ENCODE measurements at regions not wholly inside any gene's neighbourhood (a gene's known extent, or its start where the extent isn't known, plus 50 kb on each side); places are given as distances from the start of the nearest gene placed in this dataset.

DNA sequence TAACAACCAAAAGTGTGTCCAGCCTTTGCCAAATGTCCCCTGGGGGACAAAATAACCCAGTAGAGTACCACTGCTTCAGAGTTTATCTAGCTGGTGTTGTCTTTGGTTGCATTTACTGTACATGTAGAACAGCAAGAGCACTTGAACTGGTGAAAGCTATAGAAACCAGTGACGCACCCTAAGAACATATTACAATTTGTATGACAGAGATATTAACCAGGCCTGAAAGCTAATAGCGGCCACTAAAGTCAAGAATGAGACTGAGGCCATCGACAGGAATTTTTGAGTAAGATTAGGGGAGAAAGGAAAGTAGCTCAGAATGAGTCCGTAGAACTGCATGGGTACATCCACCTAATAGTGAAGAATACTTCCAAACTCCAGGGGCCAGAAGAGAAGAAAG is 236.2 kb downstream of the MTERF1 start:
- Mint-ChIP-seq H3K36me3 (peaks cover 0 to 6% of the 10 kb centered on the region in 2 donors), H3K27ac (no peak overlapping the region), H3K9me3 (peaks cover 0 to 5% of the 10 kb centered on the region in 2 donors)
- ATAC-seq (no peak), DNase-seq (ENCODE audit: low spot score in 2 of 2) (no peak)

DNA sequence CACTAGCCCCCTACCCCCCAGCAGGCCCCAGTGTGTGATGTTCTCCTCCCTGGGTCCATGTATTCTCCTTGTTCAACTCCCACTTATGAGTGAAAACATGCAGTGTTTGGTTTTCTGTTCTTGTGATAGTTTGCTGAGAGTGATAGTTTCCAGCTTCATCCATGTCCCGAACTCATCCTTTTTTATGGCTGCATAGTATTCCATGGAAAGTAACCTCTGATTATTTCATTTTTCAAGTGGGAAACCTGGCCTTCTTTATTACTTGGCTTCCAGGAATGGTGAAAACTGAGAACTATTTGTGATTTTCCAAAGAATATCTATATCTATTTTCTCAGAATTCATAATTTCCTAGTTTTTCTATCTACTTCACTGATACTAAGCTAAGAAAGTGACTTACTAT is 235.0 kb downstream of the MTERF1 start:
- Mint-ChIP-seq H3K27ac (no peak overlapping the region), H3K36me3 (peaks cover 0 to 6% of the 10 kb centered on the region in 2 donors), H3K9me3 (peaks cover 5 to 10% of the 10 kb centered on the region in 2 donors)
- no peak for ATAC-seq
- no peak for DNase-seq (ENCODE audit: low spot score in 2 of 2)

DNA sequence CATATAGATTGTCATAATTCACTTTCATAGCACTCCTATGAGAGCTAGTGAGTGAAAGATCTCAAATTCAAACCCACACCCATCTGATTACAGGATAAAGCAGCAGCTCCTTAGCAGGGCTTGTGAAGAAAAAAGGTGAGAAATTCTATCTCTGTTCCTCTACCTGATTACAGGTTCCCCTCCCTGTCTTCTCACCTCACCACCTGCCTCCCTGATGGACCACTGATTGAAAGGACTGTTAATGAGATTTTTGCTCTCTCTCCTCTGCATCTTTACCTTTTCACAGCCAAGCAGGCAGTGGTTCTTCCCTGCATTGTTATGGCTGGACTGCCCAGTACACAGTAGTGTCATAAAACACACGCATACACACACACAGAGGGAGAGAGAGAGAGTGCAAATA is 228.5 kb downstream of the MTERF1 start:
- peaks cover 6 to 12% of the 10 kb centered on the region in 2 donors for H3K9me3 Mint-ChIP-seq
- no peak for ATAC-seq
- no peak for DNase-seq (ENCODE audit: low spot score in 2 of 2)
- peaks cover 0 to 2% of the 10 kb centered on the region in 2 donors for H3K36me3 Mint-ChIP-seq
- no peak overlapping the region for H3K27ac Mint-ChIP-seq

GRCh38 chr7:91653286-91653685 is 227.2 kb downstream of the MTERF1 start:
- H3K27ac Mint-ChIP-seq, result no peak overlapping the region
- no peak for DNase-seq (ENCODE audit: low spot score in 2 of 2)
- no peak for ATAC-seq

DNA sequence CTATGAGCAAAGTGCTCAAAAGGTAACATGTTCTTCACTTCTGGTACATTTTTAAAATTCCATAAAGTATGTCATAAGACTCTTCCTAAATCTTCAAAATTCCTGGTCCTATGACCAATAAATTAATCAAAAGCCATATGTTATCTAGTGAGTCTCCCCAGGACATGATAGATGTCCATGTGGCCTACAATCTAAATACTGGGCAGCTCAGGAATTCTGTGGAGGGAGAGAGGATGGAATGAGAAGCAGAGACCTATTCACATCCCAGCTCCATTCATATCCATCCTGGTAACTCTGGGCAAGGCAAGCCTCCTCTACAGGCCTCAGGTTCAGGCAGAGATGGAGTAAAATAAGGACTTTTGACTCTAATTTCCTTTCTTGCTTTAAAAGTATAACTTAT is 224.8 kb downstream of the MTERF1 start:
- ATAC-seq (no peak), DNase-seq (ENCODE audit: low spot score in 2 of 2) (no peak)
- Mint-ChIP-seq H3K27ac (peak overlapping the region in 1 of 2 donors; percentile 37), H3K9me3 (peaks cover under 1 to 3% of the 10 kb centered on the region in 2 donors), H3K36me3 (no peaks in the 10 kb centered on the region)

More at GRCh38 chr7:91653286-91653685, 227.2 kb downstream of the MTERF1 start:
- no peaks in the 10 kb centered on the region for H3K36me3 Mint-ChIP-seq
- H3K9me3 Mint-ChIP-seq, result peaks cover 6 to 9% of the 10 kb centered on the region in 2 donors

GRCh38 chr7:91656541-91657482 is 223.7 kb downstream of the MTERF1 start:
- DNase-seq (ENCODE audit: low spot score in 2 of 2) (no peak), ATAC-seq (no peak)
- Mint-ChIP-seq H3K9me3 (no peaks in the 10 kb centered on the region), H3K36me3 (no peaks in the 10 kb centered on the region), H3K27ac (no peak overlapping the region)

DNA sequence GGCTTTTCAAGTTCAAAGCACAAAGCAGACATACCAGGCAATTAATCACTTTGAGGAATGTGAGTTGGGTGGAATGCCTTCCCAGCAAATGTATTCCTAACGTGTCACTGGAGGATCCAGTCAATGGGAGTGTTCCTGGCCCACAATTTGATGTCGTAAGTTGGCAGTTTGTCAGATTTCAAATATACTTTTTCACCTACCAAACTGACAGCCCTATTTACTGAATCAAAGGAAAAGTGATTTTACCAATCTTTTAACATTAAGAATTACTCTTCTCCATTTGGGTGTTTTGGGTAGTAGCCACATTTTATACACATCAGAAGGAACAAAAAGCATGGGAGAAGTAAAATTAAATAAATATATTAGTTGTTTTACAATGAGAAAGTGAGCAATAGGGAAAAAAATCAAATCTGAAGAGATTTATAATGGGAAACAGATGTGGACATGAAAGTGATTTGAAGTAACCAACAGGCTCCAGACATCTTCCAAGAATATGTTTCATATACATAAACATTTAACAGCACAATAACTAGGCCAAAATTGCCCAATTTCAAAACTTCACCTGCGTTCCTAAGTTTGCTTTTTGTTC is 222.9 kb downstream of the MTERF1 start:
- ATAC-seq (no peak), DNase-seq (ENCODE audit: low spot score in 2 of 2) (no peak)
- Mint-ChIP-seq H3K36me3 (no peaks in the 10 kb centered on the region), H3K9me3 (no peaks in the 10 kb centered on the region), H3K27ac (no peak overlapping the region)

- ATAC-seq, result no peak
- Mint-ChIP-seq H3K27ac (no peak overlapping the region), H3K36me3 (no peaks in the 10 kb centered on the region), H3K9me3 (no peaks in the 10 kb centered on the region)
- DNase-seq (ENCODE audit: low spot score in 2 of 2), result no peak
These were observed 221.4 kb downstream of the MTERF1 start for GRCh38 chr7:91659096-91659495.

- no peaks in the 10 kb centered on the region for H3K36me3 Mint-ChIP-seq
- H3K27ac Mint-ChIP-seq, result no peak overlapping the region
- H3K9me3 Mint-ChIP-seq, result no peaks in the 10 kb centered on the region
- ATAC-seq (peak in 1 of 2 donors; percentile 65), DNase-seq (ENCODE audit: low spot score in 2 of 2) (no peak)
These were observed 219.7 kb downstream of the MTERF1 start for GRCh38 chr7:91660734-91661356.

DNA sequence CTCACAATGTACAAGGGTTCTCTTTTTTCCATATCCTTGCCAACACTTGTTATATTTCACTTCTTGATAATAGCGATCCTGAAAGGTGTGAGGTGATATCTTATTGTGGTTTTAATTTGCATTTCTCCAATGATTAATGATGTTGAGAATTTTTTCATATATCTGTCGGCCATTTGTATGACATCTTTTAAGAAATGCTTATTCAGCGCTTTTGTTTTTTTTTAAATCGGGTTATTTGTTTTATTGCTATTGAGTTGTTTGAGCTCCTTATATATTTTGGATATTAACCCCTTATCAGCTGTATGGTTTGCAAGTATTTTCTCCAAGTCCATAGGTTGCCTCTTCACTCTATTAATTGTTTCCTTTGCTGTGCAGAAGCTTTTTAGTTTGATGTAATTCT is 218.8 kb downstream of the MTERF1 start:
- no peak for DNase-seq (ENCODE audit: low spot score in 2 of 2)
- ATAC-seq, result no peak
- H3K9me3 Mint-ChIP-seq, result no peaks in the 10 kb centered on the region
- H3K36me3 Mint-ChIP-seq, result no peaks in the 10 kb centered on the region
- no peak overlapping the region for H3K27ac Mint-ChIP-seq

DNA sequence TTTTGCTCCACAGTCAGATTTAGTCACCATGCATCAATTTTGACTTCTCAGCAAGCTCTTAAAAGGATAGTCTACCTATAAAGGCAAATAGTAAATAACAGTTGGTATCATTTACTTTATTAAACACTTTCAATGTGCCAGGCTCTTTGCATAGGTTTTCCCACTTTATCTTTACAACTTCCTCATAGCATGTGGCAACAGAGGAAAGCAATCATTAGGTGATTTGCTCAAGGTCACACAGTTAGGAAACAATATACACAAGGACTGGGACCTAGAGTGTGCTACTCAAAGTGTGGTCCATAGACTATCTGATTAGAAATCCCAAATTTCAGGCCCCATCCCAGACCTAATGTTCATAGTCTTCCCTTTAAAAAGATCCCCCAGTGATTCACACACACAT is 212.3 kb downstream of the MTERF1 start:
- H3K27ac Mint-ChIP-seq, result no peak overlapping the region
- no peaks in the 10 kb centered on the region for H3K9me3 Mint-ChIP-seq
- no peaks in the 10 kb centered on the region for H3K36me3 Mint-ChIP-seq
- no peak for ATAC-seq
- DNase-seq (ENCODE audit: low spot score in 2 of 2), result no peak

GRCh38 chr7:91671245-91671644 is 209.3 kb downstream of the MTERF1 start:
- H3K36me3 Mint-ChIP-seq, result no peaks in the 10 kb centered on the region
- H3K9me3 Mint-ChIP-seq, result no peaks in the 10 kb centered on the region
- ATAC-seq, result no peak
- no peak for DNase-seq (ENCODE audit: low spot score in 2 of 2)
- no peak overlapping the region for H3K27ac Mint-ChIP-seq

DNA sequence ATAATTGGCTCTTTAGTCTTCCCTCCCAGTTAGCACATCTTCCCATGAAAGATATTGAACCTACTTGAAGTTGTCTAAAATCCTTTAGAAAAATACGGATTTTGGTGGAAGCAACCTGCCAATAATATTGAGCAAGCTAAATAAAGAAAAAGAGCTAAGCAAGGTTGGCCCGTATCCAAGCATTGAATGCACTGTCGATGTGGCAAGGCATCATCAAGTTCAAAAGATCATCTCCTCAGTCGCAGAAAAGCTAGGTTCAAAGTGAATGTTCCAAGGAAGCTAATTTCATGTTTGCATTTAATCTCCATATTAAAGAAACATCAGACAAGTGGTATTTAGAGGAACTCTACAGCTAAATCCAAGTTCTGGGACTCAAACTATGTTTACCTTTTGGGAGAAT is 206.0 kb downstream of the MTERF1 start:
- no peak overlapping the region for H3K27ac Mint-ChIP-seq
- no peaks in the 10 kb centered on the region for H3K36me3 Mint-ChIP-seq
- H3K9me3 Mint-ChIP-seq, result peaks cover 3 to 8% of the 10 kb centered on the region in 2 donors
- DNase-seq (ENCODE audit: low spot score in 2 of 2) (no peak), ATAC-seq (no peak)

- ATAC-seq, result no peak
- no peak overlapping the region for H3K27ac Mint-ChIP-seq
- DNase-seq (ENCODE audit: low spot score in 2 of 2), result no peak
- peaks cover 27 to 30% of the 10 kb centered on the region in 2 donors for H3K9me3 Mint-ChIP-seq
- H3K36me3 Mint-ChIP-seq, result peaks cover 8 to 15% of the 10 kb centered on the region in 2 donors
These were observed 198.8 kb downstream of the MTERF1 start for GRCh38 chr7:91681718-91682117.

- ATAC-seq, result no peak
- no peak for DNase-seq (ENCODE audit: low spot score in 2 of 2)
- peak overlapping the region in 1 of 2 donors; percentile 19 for H3K27ac Mint-ChIP-seq
- peaks cover 29 to 35% of the 10 kb centered on the region in 2 donors for H3K9me3 Mint-ChIP-seq
- H3K36me3 Mint-ChIP-seq, result peaks cover 8 to 15% of the 10 kb centered on the region in 2 donors
These were observed 196.7 kb downstream of the MTERF1 start for GRCh38 chr7:91683823-91684222.

GRCh38 chr7:91685544-91685943 is 195.0 kb downstream of the MTERF1 start:
- no peak overlapping the region for H3K27ac Mint-ChIP-seq
- DNase-seq (ENCODE audit: low spot score in 2 of 2) (no peak), ATAC-seq (no peak)
- peaks cover 16 to 21% of the 10 kb centered on the region in 2 donors for H3K9me3 Mint-ChIP-seq
- peaks cover 8 to 11% of the 10 kb centered on the region in 2 donors for H3K36me3 Mint-ChIP-seq

DNA sequence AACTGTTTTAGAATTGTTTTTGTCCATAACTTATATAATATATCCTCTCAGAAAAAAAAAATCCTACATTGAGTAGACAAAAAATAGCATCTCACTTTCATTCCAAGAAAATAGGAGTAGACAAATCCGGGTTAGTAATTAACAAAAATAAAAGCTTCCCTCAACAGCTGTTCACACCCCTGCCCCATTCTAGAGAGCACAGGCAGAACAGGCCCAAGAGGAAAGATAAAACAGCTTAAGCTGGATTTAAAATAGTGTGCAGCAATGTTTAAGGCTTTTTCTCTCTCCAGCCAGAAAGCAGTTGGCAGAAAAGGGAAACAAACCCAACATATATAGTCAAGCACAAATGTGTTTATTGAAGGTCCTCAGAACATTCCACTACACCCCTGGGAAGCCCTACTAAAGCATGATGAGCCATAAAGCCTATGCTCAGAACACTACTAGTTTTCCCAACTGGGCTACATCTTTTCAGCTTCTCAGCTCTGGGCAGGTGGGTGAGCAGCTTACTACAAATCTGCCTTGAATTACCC is 189.9 kb downstream of the MTERF1 start:
- Mint-ChIP-seq H3K36me3 (no peaks in the 10 kb centered on the region), H3K27ac (no peak overlapping the region), H3K9me3 (peaks cover 5 to 7% of the 10 kb centered on the region in 2 donors)
- ATAC-seq (no peak), DNase-seq (ENCODE audit: low spot score in 2 of 2) (no peak)
